H1 (cell line): ENCODE measurements at regions not wholly inside any gene's neighbourhood (a gene's known extent, or its start where the extent isn't known, plus 50 kb on each side); places are given as distances from the start of the nearest gene placed in this dataset.

Source experiments
- CHD2 ChIP-seq: IDR thresholded peaks from 2 replicates; pipeline ENCODE4 v1.6.1; 2012; ENCODE audit warnings: low read length, improper control_type of control experiment
- CTBP2 ChIP-seq: IDR thresholded peaks from 2 replicates; pipeline ENCODE4 v1.7.0; 2011; ENCODE audit warnings: borderline replicate concordance, mild to moderate bottlenecking, moderate library complexity, mixed read lengths, low read length; ENCODE audit not compliant: insufficient read depth, insufficient read length
- NRF1 ChIP-seq: IDR thresholded peaks from 2 replicates; pipeline ENCODE4 v1.6.1; 2011; ENCODE audit warnings: mild to moderate bottlenecking, low read depth, low read length, improper control_type of control experiment
- POLR2A ChIP-seq, 2 experiments: IDR thresholded peaks; 1 replicate in 1 of 2; 2 replicates in 1 of 2; pipeline ENCODE4 v1.6.1; 2011; ENCODE audit warnings: low read depth in 2 of 2, low read length in 2 of 2, mild to moderate bottlenecking in 2 of 2; ENCODE audit errors: control extremely low read depth in 1 of 2
- RFX5 ChIP-seq: IDR thresholded peaks from 2 replicates; pipeline ENCODE4 v1.6.1; 2011; ENCODE audit warnings: low read depth, low read length, improper control_type of control experiment, borderline replicate concordance
- SP4 ChIP-seq: IDR thresholded peaks from 2 replicates; pipeline ENCODE4 v1.6.1; 2012; ENCODE audit warnings: low read length, inconsistent platforms
- YY1 ChIP-seq: IDR thresholded peaks from 2 replicates; pipeline ENCODE4 v1.6.1; 2011; ENCODE audit warnings: low read depth, mild to moderate bottlenecking, low read length
- TF ChIP-seq, protein P1 (sequence below): IDR thresholded peaks from 2 replicates; pipeline ENCODE4 v1.6.1; 2012; ENCODE audit warnings: low read length, inconsistent platforms
- TF ChIP-seq, protein P2 (sequence below): fragments of 300-600 bp; sonication (generic); IDR thresholded peaks from 2 replicates; pipeline ENCODE4 v1.7.1; 2012; ENCODE audit warnings: low read length, moderate library complexity, mild to moderate bottlenecking, inconsistent platforms; ENCODE audit not compliant: insufficient replicate concordance

DNA sequence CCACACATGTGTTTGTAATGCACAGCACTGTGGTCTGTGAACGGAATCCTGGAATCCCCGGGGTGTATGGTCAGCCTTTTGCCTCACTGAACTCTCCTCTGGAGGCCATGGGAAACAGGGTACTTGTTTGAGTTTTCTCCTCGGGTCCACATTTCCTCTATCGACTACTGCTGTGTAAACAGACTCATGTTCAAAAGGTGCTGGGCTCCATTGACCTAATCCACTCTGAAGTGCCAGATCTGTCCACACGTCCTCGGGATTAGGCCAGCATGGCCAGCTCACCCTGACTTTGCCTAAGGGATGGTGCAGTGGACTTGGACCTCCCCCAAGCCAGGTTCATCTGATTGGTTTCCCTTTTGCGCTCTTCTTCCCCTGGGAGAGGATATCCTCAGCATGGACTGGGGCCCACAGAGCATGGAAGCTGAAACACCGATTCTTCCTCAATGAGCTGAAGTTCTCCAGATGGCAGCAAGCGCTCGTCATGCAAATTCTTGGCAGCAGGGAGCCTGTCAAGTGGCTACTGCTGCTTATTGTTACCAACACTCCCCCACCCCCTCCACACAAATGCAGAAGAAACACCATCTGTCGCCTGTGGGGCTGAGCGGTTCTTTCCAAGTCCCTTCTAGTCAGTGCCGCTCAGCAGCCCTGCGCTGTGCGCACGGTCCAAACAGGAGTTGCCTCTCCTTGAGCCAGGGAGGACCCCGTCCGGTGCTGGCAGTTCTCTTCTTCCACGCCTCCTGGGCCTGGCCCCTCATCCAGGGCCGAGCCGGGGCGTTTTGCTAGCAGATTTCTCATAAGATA lies 292.6 kb upstream of the MARCKS start (continued):
- peak; percentile 97 for TF ChIP-seq CTBP2
- TF ChIP-seq CHD2, result 0 out of 2 replicates have a peak, but pooled peaks have one; percentile 34
- peak in 1 of 2 experiments; percentile 35; a peak in 1 of 3 replicates for TF ChIP-seq POLR2A (IDR thresholded peaks at IDR 0.05; ENCODE audit: control extremely low read depth in 1 of 2, low read depth in 2 of 2, low read length in 2 of 2)
- TF ChIP-seq, protein P1, sequence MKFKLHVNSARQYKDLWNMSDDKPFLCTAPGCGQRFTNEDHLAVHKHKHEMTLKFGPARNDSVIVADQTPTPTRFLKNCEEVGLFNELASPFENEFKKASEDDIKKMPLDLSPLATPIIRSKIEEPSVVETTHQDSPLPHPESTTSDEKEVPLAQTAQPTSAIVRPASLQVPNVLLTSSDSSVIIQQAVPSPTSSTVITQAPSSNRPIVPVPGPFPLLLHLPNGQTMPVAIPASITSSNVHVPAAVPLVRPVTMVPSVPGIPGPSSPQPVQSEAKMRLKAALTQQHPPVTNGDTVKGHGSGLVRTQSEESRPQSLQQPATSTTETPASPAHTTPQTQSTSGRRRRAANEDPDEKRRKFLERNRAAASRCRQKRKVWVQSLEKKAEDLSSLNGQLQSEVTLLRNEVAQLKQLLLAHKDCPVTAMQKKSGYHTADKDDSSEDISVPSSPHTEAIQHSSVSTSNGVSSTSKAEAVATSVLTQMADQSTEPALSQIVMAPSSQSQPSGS, result peak; percentile 76
- TF ChIP-seq, protein P2, sequence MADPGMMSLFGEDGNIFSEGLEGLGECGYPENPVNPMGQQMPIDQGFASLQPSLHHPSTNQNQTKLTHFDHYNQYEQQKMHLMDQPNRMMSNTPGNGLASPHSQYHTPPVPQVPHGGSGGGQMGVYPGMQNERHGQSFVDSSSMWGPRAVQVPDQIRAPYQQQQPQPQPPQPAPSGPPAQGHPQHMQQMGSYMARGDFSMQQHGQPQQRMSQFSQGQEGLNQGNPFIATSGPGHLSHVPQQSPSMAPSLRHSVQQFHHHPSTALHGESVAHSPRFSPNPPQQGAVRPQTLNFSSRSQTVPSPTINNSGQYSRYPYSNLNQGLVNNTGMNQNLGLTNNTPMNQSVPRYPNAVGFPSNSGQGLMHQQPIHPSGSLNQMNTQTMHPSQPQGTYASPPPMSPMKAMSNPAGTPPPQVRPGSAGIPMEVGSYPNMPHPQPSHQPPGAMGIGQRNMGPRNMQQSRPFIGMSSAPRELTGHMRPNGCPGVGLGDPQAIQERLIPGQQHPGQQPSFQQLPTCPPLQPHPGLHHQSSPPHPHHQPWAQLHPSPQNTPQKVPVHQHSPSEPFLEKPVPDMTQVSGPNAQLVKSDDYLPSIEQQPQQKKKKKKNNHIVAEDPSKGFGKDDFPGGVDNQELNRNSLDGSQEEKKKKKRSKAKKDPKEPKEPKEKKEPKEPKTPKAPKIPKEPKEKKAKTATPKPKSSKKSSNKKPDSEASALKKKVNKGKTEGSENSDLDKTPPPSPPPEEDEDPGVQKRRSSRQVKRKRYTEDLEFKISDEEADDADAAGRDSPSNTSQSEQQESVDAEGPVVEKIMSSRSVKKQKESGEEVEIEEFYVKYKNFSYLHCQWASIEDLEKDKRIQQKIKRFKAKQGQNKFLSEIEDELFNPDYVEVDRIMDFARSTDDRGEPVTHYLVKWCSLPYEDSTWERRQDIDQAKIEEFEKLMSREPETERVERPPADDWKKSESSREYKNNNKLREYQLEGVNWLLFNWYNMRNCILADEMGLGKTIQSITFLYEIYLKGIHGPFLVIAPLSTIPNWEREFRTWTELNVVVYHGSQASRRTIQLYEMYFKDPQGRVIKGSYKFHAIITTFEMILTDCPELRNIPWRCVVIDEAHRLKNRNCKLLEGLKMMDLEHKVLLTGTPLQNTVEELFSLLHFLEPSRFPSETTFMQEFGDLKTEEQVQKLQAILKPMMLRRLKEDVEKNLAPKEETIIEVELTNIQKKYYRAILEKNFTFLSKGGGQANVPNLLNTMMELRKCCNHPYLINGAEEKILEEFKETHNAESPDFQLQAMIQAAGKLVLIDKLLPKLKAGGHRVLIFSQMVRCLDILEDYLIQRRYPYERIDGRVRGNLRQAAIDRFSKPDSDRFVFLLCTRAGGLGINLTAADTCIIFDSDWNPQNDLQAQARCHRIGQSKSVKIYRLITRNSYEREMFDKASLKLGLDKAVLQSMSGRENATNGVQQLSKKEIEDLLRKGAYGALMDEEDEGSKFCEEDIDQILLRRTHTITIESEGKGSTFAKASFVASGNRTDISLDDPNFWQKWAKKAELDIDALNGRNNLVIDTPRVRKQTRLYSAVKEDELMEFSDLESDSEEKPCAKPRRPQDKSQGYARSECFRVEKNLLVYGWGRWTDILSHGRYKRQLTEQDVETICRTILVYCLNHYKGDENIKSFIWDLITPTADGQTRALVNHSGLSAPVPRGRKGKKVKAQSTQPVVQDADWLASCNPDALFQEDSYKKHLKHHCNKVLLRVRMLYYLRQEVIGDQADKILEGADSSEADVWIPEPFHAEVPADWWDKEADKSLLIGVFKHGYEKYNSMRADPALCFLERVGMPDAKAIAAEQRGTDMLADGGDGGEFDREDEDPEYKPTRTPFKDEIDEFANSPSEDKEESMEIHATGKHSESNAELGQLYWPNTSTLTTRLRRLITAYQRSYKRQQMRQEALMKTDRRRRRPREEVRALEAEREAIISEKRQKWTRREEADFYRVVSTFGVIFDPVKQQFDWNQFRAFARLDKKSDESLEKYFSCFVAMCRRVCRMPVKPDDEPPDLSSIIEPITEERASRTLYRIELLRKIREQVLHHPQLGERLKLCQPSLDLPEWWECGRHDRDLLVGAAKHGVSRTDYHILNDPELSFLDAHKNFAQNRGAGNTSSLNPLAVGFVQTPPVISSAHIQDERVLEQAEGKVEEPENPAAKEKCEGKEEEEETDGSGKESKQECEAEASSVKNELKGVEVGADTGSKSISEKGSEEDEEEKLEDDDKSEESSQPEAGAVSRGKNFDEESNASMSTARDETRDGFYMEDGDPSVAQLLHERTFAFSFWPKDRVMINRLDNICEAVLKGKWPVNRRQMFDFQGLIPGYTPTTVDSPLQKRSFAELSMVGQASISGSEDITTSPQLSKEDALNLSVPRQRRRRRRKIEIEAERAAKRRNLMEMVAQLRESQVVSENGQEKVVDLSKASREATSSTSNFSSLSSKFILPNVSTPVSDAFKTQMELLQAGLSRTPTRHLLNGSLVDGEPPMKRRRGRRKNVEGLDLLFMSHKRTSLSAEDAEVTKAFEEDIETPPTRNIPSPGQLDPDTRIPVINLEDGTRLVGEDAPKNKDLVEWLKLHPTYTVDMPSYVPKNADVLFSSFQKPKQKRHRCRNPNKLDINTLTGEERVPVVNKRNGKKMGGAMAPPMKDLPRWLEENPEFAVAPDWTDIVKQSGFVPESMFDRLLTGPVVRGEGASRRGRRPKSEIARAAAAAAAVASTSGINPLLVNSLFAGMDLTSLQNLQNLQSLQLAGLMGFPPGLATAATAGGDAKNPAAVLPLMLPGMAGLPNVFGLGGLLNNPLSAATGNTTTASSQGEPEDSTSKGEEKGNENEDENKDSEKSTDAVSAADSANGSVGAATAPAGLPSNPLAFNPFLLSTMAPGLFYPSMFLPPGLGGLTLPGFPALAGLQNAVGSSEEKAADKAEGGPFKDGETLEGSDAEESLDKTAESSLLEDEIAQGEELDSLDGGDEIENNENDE, result peak; percentile 67
- no peak for TF ChIP-seq NRF1
- peak; percentile 70; the same call in 1 of the 2 replicates for TF ChIP-seq SP4
- TF ChIP-seq YY1, result peak; percentile 68
- TF ChIP-seq RFX5, result no peak
